MG63 (cell line): ENCODE measurements at regions not wholly inside any gene's neighbourhood (a gene's known extent, or its start where the extent isn't known, plus 50 kb on each side); places are given as distances from the start of the nearest gene placed in this dataset.
"Not testable (repeated sequence)": the region's sequence is repeated elsewhere in the genome, so short reads cannot be mapped to it uniquely, and the experiment has no call there.

Experiments used
- DNase-seq: peaks from one replicate; pipeline ENCODE4 v3.0.0-alpha.2; 2020
- H3K27me3 ChIP-seq: fragments of 250-450 bp; sonication (Bioruptor Pico); 2 replicates; pipeline ENCODE4 v1.5.1; 2020; ENCODE audit warnings: mild to moderate bottlenecking, moderate library complexity
- H3K36me3 ChIP-seq: fragments of 250-450 bp; sonication (Bioruptor Pico); 2 replicates; pipeline ENCODE4 v1.5.1; 2020; ENCODE audit warnings: mild to moderate bottlenecking, moderate library complexity
- H3K4me3 ChIP-seq: fragments of 250-450 bp; sonication (Bioruptor Pico); 2 replicates; pipeline ENCODE4 v1.5.1; 2020; ENCODE audit warnings: mild to moderate bottlenecking, moderate library complexity
- H3K9me3 ChIP-seq: fragments of 250-450 bp; sonication (Bioruptor Pico); 2 replicates; pipeline ENCODE4 v1.5.1; 2020; ENCODE audit warnings: mild to moderate bottlenecking, moderate library complexity

DNA sequence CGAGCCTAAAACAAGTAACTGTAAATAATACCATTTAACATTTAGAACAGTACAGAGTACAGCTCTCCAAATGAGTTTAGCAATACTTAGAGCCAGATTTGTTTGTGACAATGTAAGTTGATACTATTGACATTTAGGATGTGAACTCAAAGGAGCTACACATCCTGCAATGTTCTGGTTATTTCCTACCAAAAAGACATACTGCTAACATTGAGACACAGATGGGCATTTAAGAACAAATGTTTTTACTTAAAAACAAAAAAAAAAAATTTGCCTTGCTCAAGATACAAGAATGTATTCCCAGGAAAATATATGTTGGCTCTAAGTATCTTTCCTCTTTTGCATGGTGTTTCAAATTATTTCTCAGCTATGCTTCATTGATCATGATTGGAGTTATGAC lies 1464.8 kb upstream of the PRMT6 start:
- no peak overlapping the region for H3K4me3 ChIP-seq
- no peak for DNase-seq
- H3K36me3 ChIP-seq: no peaks in the 10 kb centered on the region
- H3K9me3 ChIP-seq: no peaks in the 10 kb centered on the region
- H3K27me3 ChIP-seq: no peaks in the 10 kb centered on the region

DNA sequence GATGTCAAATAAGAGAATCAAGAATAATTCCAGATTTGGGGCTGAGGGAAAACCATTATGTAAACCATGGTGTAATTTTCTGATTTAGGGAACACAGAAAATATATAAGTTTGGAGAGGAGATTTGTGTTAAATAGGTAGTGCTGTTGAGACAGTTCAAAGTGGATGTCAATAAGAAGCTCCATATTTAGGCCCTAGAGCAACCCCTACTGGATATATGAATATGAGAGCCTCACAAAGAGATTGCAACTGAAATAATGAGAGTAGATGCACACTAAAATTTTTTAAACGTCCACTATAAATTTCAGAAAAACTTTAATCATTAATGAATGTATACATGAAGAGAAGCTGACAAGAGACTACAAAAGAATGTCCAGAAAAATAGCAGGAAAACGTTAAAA lies 1447.8 kb upstream of the PRMT6 start:
- no peaks in the 10 kb centered on the region for H3K9me3 ChIP-seq
- DNase-seq: no peak
- no peaks in the 10 kb centered on the region for H3K27me3 ChIP-seq
- H3K36me3 ChIP-seq: no peaks in the 10 kb centered on the region
- no peak overlapping the region for H3K4me3 ChIP-seq

DNA sequence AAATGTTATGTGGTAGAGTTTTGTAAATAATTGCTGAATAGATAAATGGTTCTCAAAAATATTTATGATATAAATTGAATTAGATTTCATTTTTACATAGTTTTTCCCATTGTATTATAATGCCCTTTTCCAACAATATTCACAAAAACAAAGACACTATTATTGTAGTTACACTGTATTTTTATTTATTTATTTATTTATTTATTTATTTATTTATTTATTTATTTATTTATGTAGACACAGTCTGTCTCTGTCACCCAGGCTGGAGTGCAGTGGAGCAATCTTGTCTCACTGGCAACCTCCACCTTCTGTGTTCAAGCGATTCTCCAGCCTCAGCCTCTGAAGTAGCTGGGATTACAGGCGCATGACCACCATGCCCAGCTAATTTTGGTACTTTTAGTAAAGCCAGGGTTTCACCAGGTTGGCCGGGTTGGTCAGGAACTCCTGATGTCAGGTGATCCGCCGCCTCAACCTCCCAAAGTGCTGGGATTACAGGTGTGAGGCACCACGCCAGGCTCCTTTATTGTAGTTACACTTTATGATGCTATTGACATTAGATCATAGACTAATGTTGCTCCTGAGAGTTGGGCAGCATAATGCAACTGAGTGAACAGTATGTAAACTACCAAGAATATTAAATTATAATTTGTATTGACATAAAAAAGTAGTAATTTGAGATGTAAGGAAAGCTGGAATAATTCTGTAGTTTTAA lies 1430.0 kb upstream of the PRMT6 start:
- Histone ChIP-seq H3K36me3 (no peaks in the 10 kb centered on the region), H3K27me3 (no peaks in the 10 kb centered on the region), H3K4me3 (no peak overlapping the region), H3K9me3 (no peaks in the 10 kb centered on the region)
- no peak for DNase-seq

DNA sequence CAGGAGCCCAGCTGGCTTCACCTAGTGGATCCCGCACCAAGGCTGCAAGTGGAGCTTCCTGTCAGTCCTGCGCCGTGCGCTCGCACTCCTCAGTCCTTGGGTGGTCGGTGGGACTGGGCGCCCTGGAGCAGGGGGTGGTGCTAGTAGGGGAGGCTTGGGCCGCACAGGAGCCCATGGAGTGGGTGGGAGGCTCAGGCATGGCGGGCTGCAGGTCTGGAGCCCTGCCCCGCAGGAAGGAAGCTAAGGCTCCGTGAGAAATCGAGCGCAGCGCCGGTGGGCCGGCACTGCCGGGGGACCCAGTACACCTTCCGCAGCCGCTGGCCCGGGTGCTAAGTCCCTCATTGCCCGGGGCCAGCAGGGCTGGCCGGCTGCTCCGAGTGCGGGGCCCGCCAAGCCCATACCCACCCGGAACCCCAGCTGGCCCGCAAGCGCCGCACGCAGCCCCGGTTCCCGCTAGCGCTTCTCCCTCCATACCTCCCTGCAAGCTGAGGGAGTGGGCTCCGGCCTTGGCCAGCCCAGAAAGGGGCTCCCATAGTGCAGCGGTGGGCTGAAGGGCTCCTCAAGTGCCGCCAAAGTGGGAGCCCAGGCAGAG lies 1425.2 kb upstream of the PRMT6 start:
- not testable (repeated sequence) for H3K27me3 ChIP-seq, H3K4me3 ChIP-seq, H3K36me3 ChIP-seq, DNase-seq, H3K9me3 ChIP-seq

DNA sequence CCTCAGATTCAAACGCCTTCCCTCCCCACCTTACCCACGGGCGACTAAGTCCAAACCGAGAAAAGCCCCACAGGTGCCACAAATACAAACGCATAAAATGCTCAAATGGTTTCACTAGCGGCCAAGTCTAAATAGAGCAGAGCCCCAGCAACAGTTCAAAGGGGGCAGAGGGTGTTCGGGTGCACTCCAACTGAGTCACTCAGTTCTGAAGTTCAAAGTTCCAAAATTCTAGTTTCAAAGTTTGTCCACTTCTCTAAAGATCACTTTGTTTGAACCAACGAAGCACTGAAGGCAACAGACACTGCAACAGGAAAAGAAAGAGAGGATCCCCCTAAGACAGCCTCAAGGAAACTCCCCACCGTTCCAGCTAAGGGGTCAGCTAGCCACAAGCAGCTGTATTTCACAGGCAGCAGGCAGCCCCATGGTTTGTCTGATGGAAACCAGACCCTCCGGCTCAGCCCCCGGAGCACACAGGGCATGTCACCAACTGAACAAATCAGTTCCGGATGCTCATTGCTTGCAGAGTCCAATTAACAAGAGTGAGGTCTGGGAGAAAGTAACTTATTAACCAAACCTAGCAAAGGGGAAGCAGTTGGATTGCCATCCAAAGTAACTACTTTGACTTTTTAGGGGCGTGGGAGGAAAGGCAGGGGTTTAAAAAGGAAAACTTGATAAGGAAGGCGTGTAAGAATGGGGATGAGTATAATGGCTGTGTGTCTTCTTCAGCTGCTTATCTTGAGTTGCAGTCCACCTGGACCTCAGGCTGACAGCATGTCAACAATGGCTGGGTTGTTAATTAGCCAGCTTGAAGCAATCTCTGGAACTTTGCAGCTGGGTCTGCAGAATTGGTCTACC lies 1423.9 kb upstream of the PRMT6 start:
- Histone ChIP-seq H3K27me3 (no peaks in the 10 kb centered on the region), H3K36me3 (no peaks in the 10 kb centered on the region), H3K4me3 (no peak overlapping the region), H3K9me3 (no peaks in the 10 kb centered on the region)
- DNase-seq: no peak

DNA sequence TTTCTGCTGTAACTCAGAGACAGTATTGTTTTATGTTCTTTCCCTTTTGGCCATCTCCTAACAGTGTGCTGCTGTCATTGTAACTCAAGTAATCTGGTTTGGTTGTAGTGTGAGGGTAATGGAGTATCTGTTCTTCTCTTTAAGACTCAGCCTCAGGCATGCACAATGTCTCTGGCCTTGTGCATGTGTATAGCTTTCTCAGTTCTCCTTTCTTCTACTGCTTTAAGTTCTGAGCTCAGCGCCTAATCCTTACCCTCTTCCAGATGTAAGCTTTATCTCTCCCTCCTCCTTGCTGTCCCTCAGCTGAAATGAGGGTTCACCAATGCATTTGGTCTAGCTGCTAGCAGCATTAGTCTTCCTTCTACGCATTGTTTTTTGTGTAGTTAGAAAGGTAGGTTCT lies 1420.4 kb upstream of the PRMT6 start:
- Histone ChIP-seq H3K27me3 (no peaks in the 10 kb centered on the region), H3K4me3 (no peak overlapping the region), H3K36me3 (no peaks in the 10 kb centered on the region), H3K9me3 (no peaks in the 10 kb centered on the region)
- DNase-seq: no peak

DNA sequence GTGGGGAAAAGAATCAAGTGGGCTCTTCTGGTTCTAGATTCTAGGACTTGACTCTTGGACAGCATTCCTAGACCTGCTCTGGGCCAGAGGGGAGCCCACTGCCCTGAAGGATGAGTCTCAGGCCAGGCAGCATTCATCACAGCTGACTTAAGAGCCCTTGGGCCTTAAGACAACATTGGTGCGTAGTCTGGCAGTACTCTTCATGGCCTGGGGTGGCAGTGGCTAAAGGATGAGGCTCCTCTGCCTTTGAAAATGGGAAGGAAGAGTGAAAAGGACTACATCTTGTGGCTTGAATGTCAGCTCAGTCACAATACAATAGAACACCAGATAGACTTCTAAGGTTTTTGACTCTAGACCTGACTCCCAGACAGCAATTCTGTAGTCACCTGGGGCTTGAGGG lies 1415.1 kb upstream of the PRMT6 start:
- H3K36me3 ChIP-seq: no peaks in the 10 kb centered on the region
- DNase-seq: no peak
- no peaks in the 10 kb centered on the region for H3K27me3 ChIP-seq
- no peaks in the 10 kb centered on the region for H3K9me3 ChIP-seq
- no peak overlapping the region for H3K4me3 ChIP-seq

DNA sequence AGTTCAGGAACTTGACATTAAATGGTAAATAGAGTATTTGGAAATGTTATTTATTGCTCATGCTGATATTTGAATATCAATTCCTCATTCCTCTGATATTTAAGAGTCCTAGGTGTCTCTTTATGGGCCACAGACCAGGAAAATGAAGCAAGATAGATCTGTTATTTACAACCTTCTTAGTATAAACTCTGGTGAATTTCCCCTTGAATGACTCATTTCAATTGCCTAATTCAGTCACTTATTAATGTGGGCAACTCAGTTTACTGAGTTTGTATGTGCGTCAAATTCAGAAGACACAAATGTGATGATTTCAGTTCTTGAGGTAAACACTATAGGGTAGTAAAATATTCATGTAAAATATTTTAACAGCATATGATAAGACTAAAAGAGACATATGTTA lies 1404.4 kb upstream of the PRMT6 start:
- Histone ChIP-seq H3K27me3 (no peaks in the 10 kb centered on the region), H3K9me3 (no peaks in the 10 kb centered on the region), H3K4me3 (no peak overlapping the region), H3K36me3 (no peaks in the 10 kb centered on the region)
- DNase-seq: no peak

DNA sequence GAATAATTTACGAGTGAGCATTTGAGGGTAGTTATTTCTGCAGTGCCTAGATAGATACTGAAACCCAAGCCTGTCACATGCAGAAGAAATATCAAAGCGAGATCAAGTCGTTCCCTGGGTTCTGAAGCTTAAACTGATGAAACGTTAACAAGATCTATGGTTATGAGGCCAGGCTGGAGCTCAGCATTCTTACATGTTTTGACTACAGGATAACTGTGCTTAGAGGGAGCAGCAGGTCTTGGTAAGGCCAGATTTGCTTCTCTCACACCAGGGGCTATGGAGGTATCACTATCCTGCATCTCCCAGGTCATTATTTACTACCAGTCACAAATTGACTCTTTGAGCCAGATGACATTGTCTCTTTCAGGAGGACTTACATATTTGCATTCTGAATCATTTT lies 1401.4 kb upstream of the PRMT6 start:
- Histone ChIP-seq H3K27me3 (no peaks in the 10 kb centered on the region), H3K4me3 (no peak overlapping the region)
- no peak for DNase-seq

DNA sequence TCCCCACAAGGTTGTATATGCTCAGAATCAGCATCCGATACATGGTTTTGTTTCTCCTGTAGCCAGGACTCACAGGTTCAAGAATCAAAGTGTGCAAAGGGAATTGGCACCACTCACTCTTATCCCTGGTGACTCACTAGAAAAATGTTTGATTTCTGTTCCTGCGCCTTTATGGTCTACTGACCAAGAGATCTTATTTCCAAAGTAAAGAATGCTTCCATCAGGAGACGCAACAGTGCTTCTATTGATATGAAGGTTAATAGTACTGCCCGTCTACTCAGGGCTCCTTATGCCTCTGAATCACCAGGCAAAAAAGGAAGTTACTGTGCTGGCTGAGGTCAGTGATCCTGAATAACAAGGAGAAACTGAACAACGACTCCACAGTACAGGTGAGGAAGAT lies 1392.0 kb upstream of the PRMT6 start:
- no peaks in the 10 kb centered on the region for H3K9me3 ChIP-seq
- H3K27me3 ChIP-seq: no peaks in the 10 kb centered on the region
- no peak for DNase-seq
- H3K4me3 ChIP-seq: no peak overlapping the region
- H3K36me3 ChIP-seq: no peaks in the 10 kb centered on the region

More for the DNA sequence above, 1401.4 kb upstream of the PRMT6 start:
- Histone ChIP-seq H3K36me3 (no peaks in the 10 kb centered on the region), H3K9me3 (no peaks in the 10 kb centered on the region)

DNA sequence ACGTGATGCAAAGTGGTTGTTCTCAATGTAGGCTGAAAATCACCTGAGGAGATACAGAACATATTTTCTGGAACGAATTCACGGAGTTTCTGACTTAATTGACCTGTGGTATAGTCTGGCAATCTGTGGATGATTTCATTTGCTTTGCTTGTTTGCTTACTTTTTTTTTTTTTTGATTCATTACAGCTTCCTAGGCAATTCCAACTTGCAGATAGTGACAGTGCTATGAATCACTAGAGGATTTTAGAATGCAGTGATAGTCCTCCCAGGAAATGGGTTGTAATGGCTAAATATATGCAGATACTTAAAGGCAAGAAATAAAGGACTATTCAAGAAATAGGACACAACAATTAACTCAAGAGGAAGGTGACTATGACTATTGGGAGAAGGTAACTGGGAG lies 1378.1 kb upstream of the PRMT6 start:
- no peak for DNase-seq
- no peak overlapping the region for H3K4me3 ChIP-seq
- no peaks in the 10 kb centered on the region for H3K36me3 ChIP-seq
- H3K9me3 ChIP-seq: no peaks in the 10 kb centered on the region
- no peaks in the 10 kb centered on the region for H3K27me3 ChIP-seq

DNA sequence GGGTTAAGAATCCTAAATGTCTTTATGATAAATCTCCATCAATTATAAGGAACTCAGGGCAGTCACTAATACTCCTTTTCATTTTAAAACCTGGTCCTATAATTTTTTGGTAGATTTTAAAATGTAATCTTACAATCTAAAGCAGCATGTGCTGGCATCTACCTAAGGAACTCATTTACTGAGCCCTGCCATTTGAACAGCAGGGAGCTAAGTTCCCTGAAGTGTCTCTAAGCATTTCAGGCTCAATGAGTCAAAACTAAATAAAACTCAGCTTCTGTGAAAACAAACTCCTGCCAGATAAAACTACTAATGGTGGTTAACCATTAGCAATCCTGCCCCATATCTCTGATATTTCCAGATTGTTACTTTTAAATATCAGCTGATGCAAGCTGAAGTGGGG lies 1371.8 kb upstream of the PRMT6 start:
- Histone ChIP-seq H3K9me3 (no peaks in the 10 kb centered on the region), H3K27me3 (no peaks in the 10 kb centered on the region), H3K36me3 (no peaks in the 10 kb centered on the region), H3K4me3 (no peak overlapping the region)
- DNase-seq: no peak

DNA sequence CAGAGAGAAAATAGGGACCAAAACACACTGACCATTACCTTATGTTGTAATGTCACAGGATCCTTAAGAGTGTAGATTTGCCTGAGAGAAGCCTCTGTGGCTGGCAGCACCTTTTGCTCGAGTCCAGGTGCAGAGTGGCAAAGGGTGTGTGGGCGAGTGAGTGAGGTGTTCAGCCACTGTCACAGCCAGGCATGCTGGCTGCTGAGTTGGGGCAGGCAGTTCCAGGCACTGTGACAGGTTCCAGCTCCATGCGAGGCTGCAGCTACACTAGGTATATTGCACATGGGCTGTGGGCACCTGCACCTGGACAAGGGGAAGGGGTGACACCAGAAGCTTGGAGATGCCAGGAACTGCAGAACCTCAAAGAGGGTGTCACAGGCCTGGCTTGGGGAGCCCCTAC lies 1370.4 kb upstream of the PRMT6 start:
- no peaks in the 10 kb centered on the region for H3K27me3 ChIP-seq
- H3K36me3 ChIP-seq: no peaks in the 10 kb centered on the region
- H3K9me3 ChIP-seq: no peaks in the 10 kb centered on the region
- no peak for DNase-seq
- no peak overlapping the region for H3K4me3 ChIP-seq

DNA sequence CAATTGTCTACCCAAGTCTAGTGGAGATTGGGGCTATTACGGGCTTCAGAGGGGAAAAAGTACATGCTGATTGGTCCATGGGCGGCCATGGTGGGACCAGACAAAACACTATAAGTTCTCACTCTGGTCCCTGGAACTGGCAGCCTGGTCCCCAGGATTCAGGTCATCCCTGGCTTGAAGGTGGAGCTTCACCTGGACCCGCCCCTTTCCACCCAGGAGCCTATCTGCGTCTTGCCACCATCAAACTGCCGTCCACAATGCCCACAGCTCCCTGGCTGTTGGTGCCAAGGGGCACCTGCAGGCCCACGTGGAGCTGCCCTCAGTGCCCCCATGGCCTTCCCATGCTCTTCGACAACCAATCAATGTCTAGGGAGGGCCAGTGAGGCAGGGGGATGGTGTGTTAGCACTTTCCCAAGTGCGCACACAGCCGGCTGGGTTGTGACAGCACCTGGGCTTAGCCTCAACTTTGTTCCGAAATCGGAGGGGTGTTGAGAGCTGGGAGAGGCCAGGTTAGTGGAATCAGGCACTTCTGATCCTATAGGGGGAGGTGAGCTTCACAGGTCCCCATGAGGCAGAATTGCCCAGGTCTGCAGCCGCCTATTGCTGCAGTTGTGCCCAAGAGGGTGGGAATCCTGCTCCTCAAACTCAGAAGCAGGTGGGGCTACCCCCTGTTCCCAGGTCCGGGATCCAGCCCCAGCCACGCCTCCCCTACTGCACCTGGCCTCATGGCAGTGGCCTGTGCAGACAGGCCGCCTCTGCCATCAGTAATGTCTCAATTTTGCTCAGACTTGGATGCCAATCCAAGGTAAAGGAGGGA lies 1369.4 kb upstream of the PRMT6 start:
- Histone ChIP-seq H3K27me3 (no peaks in the 10 kb centered on the region), H3K9me3 (no peaks in the 10 kb centered on the region), H3K36me3 (no peaks in the 10 kb centered on the region), H3K4me3 (no peak overlapping the region)
- DNase-seq: no peak

DNA sequence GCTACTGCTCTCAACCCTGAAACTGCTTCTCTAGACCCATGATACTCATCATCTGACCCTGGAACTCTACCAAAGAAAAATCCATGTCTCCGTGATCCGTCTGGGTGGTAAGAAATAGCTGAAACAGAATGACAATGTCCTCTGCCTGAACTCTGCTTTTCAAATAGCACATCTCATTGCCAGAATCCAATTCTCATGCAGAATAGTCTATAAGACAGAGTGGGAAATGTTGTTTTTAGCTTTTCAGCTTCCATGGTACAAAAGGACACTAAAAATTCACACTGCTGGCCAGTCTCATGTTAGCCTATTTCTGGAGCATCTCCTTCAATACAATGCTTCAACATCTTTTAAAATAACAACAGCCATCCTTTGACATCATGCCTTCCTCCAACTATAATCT lies 1355.8 kb upstream of the PRMT6 start:
- Histone ChIP-seq H3K9me3 (no peaks in the 10 kb centered on the region), H3K27me3 (no peaks in the 10 kb centered on the region), H3K36me3 (no peaks in the 10 kb centered on the region), H3K4me3 (no peak overlapping the region)
- no peak for DNase-seq

DNA sequence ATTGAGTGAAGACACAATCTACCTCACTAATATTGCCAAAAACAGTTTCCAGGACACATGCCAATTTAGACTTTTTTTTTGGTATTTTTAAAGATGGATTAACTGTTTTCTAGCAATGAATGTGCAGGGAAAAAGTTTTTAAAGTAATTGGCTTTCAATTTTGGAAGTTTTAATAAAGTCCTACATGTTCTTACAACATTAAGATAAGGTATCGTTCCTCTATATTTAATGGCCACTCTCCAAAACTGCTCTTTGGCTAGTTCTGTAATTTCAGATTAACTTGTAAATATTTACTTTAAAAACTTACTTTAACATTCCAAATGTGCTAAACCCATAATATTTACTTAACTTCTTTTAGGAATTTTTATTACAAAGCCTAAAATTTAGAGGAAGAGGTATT lies 1332.2 kb upstream of the PRMT6 start:
- Histone ChIP-seq H3K36me3 (no peaks in the 10 kb centered on the region), H3K4me3 (no peak overlapping the region), H3K9me3 (no peaks in the 10 kb centered on the region), H3K27me3 (no peaks in the 10 kb centered on the region)
- no peak for DNase-seq

DNA sequence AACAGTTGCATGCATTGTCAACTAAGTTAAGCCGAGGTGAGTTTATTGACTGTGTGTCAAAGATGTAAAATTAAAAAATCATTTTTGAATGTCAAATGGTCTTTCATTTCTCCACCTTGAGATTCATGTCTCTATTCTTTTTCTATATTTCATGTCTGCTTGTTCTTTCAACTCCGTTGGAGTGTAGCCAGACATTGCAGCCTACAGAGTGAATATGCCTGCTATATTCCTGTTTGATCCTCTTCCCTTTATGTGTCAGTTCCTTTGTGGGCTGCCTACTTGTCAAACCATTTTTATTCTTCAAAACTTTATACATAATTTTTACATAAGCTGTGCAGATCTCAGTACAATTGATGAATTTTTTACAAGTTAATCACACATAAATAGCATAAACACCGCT lies 1325.8 kb upstream of the PRMT6 start:
- DNase-seq: no peak
- Histone ChIP-seq H3K27me3 (no peaks in the 10 kb centered on the region), H3K4me3 (no peak overlapping the region), H3K9me3 (no peaks in the 10 kb centered on the region), H3K36me3 (no peaks in the 10 kb centered on the region)
